GM21528 (cell line): ENCODE measurements at regions not wholly inside any gene's neighbourhood (a gene's known extent, or its start where the extent isn't known, plus 50 kb on each side); places are given as distances from the start of the nearest gene placed in this dataset.
"Not testable (repeated sequence)": the region's sequence is repeated elsewhere in the genome, so short reads cannot be mapped to it uniquely, and the experiment has no call there.

Experiments
- ATAC-seq: cut with Tn5 transposase; IDR thresholded peaks from one replicate; pipeline ENCODE4 v1.9.1; 2021; ENCODE audit warnings: mild to moderate bottlenecking, moderate library complexity; ENCODE audit not compliant: unreplicated experiment, low FRiP score

DNA sequence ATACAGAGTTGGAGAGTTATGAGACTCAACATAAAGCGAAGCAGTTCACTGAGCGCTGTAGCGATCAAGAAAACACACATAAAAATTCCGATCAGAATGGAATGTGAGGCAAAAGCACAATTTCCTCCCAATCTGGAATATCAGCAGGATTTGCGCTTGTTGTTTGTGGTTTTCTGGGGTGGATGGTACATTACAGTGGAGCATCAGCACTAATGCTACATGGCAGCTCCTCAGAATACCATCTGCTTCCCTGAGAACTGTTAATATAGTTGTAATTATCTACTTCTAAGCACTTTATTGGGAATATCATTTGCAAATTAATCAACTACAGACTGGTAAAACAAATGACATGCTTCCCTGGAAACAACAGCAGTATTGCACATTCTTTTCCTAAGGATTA is 324.1 kb upstream of the PPARGC1A start:
- no peak for ATAC-seq

DNA sequence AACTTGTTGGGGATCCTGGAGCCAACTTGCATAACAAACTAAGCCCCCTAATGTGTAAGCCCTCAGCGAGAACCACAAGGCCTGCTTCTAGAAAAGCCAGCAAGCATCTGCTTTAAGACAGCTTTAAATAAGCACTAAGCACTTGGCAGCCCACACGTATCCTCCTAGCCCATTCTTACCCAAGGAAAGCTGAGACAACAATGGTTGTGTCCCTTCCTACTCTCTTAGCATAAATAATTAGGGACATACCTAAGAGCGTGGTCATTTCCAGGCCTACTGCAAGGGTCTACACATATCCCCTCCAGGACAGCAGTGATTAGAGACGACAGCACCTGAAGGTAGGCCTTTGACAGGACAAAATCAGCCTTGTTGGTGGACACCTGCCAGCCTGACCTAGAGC is 322.8 kb upstream of the PPARGC1A start:
- ATAC-seq = no peak

DNA sequence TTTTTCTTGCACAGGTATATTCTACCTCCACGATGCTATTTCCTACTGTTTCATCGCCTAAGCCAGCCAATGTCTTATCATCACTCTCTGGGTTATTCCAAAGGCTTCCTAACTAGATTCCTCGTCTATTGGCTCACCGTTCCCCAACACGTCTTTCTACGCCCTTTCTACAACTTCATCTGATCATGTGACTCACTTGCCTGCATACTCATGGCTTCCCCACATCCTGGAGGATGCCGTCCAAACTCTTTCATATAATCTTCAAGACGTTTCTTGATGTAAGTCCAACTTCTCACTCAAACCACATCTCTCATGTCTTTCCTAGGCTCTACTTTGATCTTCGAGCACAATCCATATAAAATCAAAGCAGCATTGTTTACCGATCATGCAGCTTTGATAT is 322.0 kb upstream of the PPARGC1A start:
- no peak for ATAC-seq

DNA sequence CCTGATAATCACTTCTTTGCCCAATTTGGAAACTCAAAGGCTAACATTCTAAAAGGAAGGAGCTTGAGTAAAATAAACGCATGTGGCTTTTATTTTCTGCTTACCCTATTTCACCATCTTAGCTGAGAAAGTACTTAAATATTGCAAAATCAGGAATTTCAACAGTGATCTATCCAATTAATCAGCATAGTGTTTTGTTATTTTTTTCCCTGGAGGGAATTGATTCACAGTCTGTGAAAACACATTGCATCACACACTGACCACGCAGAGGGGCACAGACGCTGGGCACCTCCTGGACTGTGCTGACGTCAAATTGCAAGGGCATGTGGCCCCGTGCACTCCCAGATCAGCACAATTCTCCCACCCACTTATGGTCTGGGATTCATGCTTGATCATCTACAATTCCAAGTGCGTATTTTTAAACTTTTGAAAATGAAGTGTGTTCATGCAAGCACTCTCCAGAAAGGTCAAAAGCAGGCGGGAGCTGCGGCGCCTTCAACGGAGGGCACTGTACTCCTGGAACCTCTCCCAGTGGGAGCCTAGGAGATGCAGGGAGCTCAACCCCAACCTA is 320.6 kb upstream of the PPARGC1A start:
- no peak for ATAC-seq

DNA sequence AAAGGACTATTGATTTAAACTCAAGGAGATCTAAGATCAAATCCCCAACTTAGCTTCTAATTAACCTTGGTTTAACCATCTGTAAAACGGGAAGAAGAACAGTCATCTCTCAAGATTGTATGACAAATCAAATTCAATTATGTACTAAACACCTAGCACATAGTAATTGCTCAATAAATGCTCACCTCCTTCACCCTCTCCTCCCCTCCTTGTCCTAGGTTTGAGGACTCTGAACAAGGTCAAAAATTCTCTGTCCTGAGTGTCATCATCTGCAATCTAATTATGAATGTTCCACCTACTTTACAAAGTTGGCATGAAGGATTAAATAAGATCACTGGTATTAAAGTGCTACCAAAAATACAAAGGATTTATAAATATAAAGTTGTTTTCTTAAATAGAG is 320.1 kb upstream of the PPARGC1A start:
- no peak for ATAC-seq

DNA sequence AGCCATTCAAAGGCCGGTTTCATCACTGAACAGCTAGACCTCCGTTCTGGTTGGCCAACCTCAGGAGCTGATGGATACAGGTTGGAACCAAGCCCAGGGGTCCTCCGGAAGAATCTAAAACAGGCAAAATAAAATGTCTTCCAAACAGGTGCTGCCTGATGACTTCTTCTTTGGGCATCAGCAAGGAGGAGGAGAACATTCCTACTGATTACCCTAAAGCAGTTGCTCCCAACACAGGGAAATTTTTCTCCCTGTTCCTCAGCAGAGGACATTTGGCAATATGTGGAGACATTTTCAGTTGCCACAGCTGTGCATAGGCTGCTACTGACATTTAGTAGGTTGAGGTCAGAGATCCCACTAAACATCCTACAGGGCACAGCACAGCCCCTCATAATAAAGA is 319.3 kb upstream of the PPARGC1A start:
- no peak for ATAC-seq

DNA sequence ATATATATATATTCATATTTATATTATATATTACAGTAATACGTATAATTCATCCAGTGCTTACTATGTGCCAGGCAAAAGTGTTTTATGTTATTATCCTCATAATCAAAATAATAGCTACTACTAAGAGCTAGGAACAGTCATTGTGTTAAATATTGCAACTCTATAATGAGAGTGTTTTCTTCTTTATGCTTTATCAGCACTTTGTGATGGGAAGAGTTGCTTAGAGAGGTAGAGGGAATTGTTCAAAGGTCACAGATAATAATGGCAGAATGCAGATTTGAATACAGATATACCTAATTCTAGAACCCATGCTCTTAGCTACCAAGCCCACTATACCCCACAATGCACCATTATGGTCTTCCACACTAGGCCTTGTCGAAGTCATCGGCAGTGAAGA is 318.8 kb upstream of the PPARGC1A start:
- ATAC-seq = no peak

DNA sequence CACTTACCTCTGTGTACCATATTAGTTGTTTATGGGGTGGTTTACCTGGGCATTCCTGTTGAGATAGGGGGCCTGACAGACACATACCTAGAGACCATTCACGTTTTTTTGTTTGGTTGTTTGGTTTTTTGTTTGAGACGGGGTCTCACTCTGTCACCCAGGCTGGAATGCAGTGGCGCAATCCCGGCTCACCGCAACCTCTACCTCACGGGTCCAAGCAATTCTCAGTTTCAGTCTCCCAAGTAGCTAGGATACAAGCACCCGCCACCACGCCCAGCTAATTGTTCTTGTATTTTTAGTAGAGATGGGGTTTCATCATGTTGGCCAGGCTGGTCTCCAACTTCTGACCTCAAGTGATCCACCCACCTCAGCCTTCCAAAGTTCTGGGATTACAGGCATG is 314.9 kb upstream of the PPARGC1A start:
- ATAC-seq = not testable (repeated sequence)

DNA sequence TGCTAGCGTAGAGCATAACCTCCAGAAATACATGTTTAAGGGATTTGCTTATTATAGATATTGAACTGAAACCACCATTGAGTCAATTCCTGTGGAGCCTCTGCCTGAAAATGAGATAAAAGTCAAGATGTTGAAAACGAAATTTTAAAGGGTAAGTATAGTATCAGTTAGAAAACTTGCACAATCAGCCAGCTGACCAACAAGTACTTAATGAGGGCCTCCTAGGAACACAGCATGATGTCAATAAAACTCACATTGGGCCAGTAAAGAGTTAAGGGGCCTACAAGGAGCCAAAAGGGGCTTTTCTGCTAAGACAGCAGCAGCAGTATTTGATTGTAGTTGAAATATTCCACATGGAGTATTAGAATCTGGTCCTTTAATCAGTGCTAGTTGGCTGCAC is 314.1 kb upstream of the PPARGC1A start:
- ATAC-seq = no peak

DNA sequence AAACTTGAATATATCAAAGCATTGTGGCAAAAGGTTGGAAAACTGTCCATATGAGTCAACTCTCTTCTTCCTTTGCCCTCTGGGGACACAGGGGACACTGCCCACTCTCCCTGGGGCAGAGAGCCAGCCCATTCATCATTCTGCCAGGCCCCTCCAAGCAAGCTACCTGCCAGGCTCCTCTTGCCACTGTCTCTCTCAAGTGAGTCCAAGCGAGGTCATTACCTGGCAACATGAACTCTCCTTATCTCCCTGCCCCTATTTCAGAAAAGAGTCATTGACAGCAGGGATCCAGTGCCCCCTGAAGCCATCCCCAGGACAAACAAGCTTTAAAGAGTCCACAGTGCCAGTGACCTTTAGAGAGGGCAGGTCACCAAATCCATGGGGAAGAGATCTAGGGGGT is 312.7 kb upstream of the PPARGC1A start:
- no peak for ATAC-seq

DNA sequence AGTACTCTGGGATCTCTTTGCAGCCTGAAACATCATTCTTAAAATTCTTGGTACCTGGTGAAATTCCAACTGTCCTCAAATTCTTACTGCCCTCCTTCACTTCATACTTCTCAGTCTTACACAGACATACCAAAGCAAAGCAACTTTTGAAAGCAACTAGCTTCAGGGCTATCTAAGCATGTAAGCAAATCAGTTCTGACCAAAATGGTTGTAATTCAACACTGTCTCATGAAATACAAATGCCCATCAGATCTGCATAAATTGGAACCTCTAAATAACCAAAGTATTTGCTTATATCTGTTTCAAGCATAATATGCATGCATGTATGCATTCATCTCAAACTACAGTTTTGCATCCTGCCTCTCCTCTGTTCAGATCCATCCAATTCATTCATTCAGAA is 308.1 kb upstream of the PPARGC1A start:
- ATAC-seq = no peak

DNA sequence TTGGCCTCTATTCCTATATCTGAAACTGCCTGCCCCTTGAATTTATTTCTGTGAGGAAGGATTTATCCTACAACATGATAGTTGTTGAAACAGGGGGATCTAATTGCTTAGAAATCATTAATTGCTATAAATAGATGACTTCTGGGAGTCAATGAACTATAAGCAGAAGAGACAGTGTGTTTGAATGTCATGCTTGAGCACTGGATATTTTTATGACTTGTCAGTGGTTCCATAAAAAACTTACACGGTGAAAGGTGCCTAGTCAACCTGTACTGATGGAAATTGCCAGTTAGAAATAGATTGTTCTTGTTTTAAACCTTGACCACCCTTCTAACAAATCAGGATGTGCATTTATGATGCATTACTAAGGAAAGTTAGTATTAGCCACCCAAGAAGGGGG is 306.9 kb upstream of the PPARGC1A start:
- ATAC-seq = no peak

DNA sequence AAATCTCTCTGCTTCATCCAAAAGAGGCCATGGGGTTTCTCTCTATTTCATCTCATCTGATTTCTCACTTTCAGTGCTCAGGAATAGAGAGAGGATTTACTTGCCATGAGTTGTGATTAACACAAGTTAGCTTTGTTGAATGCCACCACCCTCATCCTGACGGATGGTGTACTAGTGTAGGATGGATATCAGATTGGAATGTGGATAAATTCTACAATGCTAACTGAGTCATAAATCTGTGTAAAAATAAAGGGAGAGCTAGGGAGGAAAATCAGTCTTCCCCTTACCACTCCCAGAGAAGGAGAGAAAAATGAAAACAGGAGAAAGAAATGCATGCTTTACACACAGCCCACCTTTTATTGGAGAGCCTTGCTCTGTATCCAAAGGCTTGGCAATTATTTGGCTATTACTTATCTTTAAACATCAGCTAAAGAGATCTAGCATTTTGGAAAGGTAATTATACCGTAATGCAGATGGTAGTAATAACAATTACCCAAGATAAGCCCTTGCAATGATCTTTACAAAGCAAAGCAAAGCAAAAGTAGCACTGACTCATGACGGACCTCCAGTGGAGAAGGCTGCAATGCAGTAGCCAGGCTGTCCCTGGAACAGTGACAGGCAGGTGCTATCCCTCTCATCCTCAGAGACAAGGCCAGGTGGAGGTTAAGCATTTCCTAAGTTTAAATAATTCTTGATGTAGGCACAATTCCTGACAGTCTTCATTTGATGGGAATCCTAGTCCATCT is 306.3 kb upstream of the PPARGC1A start:
- ATAC-seq = no peak

DNA sequence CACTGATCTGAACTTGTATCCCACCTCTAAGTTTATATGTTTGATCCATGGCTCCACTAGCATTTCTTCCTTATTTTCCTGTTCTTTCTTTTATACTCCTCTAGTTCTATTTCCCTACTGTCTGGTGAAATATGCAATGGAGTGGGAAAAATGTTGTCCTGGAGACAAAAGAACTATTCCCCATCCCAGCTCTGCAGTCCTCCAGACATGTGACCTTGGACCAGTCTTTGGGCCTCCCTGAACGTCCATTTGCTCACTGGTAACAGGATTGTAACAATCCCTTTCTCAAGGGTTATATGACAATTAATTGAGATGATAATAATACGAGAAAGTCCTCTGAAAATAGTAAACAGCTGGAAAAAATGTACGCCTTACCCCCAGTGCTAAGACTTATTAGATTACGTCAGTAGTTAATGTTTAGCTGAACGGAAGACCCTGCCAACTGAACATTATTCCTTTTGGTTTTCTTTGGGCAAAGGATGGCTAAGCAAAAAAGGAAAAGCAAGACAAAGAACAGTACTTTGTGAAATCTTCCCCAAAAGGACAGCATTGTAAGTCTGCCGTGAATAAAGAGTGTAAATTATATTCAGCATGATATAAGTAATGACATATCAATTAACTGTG is 302.3 kb upstream of the PPARGC1A start:
- ATAC-seq = no peak

DNA sequence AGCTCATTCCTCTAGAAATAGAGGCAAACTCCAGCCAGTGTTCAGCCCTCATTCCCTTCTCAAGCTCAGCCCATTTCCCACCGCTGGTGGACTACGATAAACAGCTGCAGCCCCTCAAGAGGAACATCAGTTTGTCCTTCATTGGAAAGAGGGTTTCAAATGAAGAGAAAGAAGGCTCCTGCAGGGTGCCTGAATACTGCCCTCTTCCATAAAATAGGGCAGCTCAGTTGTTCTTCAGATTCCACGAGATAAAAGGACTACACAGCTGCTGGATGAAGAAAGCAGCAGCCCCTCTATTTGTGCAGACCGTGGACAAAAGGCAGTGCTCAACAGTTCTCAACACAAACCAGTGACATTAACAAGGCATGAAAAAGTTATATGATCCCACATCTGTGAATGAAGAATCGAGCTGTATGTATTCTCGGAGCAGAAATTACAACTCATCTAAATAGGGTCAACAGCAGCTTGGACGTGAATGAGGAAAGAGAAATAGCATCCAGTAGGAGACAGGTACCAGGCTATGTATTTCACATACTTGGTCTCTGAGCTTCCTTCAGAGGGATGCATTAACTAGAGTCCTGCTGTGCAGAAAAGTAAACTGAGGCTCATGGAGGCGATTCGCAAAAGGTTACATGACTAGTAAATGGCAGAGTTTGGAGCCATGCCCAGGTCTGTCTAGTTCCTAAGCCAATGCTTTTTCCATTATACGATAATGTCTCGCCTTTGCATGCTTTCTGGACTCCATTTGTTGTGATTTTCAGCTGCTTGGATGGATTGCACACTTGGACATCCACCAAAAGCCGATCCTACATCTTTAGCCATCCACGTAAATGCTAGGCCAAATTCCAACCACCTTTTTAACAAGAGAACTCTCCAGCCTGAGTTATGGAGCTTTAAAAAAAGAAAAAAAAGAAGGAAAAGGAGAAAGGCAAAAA is 301.2 kb upstream of the PPARGC1A start:
- ATAC-seq = no peak

DNA sequence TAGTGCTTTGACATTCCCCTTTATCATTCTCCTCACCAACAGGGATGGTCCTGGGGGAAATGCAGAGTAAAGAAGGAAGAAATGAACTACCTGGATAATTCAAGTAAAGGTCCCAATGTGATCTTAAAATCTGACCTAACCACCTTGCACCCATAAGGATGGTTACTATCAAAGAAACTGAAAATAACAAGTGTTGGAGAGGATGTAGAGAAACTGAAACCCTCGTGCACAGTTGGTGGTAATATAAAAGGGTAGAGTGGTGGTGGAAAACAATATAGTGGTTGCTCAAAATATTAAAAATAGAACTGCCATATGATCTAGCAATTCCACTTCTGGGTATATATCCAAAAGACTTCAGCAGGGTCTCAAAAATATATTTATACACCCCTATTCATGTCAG is 298.6 kb upstream of the PPARGC1A start:
- no peak for ATAC-seq

DNA sequence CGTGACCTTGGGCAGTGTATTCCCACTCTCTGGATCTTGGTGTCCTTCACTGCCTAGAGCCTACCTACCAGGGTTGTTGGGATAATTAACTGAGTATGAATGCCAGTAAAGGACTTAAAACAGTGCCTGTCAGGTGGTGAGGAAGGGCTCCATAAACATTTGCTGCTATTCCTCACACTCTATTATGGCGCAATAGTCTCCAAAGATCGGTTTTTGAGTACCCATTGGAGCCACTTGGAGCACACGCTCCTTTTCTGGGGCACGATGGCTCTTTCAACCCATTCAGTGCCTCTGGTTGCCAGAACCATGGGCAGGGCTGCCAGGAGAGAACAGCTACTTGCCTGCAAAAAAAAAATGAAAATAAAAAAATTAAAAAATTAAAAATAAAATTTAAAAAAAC is 296.6 kb upstream of the PPARGC1A start:
- no peak for ATAC-seq

DNA sequence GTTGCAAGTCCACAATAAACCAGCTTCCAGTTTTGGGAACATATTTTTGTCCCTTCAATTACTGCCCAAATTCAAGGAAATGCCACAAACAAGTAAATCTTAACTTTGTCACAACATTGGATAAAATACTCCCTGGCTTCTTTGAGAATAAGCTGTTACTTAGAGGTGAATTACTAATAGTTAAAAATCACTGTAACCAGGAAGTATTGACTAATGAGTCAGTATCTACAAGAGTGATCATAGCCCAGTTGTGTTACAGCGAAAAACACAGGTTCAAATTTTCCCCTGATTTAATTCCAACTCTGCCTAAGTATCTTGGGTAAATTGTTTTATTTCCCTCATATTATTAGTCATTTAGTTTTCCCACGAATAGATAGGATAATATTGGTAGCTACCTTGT is 291.2 kb upstream of the PPARGC1A start:
- ATAC-seq = no peak

DNA sequence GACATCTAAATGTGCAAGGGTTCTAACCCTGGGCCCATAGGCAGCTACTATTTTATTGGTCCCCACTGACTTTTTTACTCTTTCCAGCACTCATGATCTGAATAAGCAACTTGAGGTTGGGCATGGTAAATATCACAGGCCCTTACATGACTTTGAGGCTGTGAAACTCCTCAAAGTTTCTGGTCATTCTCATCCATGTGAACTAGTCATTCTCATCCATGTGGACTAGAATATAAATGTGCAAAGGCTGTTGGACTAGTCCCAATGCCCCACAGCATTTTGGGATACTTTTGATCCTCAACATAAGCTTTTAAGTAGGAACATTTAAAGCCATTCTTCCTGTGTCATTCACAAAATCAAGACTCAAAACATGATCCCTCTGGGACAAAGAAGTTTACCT is 290.7 kb upstream of the PPARGC1A start:
- no peak for ATAC-seq

DNA sequence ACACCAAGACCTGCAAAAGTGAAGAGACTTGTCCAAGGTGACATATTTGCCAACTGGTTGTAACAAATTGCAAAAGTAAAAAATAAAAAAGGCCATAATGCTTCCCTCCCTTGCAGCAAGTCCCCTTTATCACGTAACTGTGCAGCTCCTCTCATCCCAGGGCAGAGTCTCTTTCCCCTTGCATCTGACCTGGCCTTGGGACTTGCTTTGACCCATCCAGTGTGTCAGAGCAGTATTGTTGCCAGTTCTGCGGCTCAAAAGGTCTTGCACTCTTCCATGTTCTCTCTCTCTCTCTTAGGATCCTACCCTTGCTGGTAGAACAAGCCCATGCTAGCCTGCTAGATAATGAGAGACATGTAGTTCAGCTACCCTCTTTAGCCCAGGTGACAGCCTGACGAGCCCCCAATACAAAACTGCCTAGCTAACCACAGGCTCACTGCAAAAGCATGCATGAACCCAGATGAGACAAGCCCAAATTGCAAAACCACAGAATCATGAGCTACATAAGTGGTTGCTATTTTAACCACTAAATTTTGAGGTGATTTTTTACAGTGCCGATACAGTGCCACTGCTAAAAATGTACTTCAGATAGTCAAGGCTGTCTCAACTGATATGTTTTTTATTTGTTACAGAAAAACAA is 289.5 kb upstream of the PPARGC1A start:
- ATAC-seq = no peak

DNA sequence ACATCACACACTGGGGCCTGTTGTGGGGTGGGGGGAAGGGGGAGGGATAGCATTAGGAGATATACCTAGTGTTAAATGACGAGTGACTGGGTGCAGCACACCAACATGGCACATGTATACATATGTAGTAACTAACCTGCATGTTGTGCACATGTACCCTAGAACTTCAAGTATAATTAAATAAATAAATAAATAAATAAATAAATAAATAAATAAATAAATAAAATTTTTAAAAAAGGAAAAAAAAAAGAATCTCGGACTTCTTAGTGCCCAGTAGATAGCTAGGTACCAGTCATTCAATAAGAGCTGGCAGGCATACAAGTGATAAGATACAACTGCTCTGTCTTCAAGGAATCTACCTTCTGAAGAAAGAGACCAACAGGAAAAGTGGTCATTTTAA is 287.6 kb upstream of the PPARGC1A start:
- not testable (repeated sequence) for ATAC-seq
